HL-60/S4 (cell line): ENCODE measurements at regions not wholly inside any gene's neighbourhood (a gene's known extent, or its start where the extent isn't known, plus 50 kb on each side); places are given as distances from the start of the nearest gene placed in this dataset.

Experiments
- in situ Hi-C: fragments of 300-500 bp; cut with MboI; formaldehyde crosslinking; loops from 2 replicates; pipeline ENCODE4 v1.14.3; 2022; ENCODE audit warnings: low sequenced_read_pairs

DNA sequence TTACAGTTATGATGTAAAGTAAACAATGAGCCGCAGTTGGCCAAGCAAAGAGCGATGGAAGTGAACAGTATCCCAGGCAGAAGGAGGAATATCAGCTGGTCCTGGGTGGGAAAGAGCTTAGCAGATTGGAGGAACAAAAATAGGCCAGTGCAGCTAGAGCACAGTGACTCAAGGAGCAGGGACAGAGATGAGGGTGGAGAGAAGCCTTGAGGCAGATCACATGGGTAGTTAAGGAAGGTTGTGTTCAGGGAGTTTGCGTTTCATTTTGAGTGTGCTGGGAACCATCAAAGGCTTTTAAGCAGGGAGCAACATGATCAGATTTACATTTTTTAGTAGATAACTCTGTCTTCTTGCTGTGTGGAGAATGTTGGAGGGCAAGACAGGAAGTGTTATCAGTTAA is 113.6 kb downstream of the OAT start:
- in situ Hi-C loops: no loop called here

DNA sequence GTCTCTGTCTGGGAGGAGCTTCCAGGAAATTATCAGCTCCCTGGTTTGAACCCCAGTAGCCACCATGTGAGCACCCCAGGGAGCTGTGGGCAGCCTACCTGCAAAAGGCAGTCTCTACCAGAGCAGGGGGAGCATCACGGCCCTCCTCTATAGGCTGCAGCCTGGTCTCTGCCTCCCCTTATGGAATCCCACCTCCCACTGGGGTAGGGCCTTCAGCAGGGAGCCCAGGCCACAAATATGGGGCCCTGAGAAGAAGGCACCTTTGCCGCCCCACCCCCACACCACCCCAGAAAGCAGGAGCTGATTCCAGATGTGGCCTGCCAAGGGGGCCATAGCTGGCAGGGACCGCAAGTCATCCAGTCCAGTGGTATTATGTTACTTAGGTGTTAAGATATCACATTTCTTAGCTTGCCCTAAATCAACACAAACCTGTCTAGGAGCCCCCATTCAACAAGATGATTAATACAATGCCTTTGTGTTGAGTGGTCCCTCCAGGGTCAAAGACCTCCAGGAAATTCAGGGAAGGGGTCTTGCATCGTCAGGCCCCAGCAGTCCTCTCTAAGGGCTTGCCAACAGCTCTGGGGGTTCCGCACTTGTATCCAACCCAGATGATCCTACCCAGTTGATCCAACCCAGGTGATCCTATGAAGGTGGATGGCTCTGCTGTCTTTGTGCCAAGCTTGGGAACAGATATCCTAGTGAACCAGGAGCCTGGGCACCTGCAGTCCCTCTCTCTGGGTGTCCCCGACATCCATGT is 114.9 kb downstream of the OAT start:
- in situ Hi-C loops: no loop called here

DNA sequence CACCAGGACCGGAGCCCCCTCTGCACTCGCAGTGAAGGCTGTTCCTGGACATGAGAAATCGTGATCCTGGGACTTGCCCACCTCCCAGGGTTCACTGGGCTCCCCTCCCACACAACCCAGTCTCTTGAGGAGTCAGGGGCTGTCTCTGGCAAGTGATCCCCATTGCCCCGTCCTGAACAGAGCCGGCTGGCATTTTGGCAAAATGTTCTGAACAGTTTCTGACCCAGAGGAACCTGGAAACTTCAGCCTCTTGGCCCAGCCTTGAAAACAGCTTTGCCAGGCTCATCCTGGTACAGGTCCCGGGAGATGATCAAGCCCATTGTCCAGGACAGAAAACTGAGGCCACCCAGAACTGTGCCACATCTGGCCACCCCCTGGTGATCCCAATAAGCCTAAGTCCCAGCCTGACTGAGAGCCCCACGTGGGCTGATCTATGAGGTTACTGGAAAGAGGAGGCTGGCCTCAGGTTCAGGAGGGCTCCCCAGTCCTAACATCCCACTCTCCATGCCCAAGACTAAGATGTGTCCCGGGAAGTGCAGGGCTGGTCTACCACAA is 115.7 kb downstream of the OAT start:
- in situ Hi-C loops: no loop called here

DNA sequence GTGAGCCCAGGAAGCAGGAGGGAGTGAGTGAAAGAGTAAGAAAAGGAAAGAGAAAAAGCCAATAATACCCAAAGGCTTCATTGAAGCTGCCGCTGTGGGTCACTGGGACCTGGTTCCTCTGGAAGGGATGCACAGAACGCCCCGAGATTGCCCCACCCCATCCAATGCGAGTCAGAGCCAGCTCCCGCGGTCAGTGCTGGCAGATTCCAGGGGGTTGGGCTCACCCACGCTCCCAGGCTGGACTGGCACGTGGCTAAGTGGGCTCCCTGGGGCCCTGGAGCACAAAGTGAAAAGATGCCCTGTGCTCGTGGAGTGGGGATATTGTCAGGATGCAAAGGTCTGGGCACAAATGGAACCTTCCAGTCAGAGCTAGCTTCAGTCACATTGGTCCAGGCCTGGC is 117.0 kb downstream of the OAT start:
- in situ Hi-C loops: no loop called here

DNA sequence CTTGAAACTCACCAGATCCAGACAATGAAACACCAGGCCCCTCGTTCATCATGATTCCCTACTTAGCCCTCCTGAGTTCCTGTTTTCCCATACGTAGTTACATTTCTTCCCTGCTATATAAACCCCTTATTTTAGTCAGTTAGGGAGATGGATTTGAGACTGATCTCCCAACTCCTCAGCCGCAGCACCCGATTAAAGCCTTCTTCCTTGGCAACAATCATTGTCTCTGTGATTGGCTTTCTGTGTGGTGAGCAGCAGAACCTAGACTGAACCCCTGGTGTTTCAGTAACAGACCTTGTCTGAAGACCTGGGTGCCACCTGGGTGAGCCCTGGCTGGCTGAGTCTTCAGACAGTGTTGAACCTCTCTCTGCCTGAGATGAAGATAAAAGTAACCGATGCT is 118.0 kb downstream of the OAT start:
- in situ Hi-C loops: no loop called here

DNA sequence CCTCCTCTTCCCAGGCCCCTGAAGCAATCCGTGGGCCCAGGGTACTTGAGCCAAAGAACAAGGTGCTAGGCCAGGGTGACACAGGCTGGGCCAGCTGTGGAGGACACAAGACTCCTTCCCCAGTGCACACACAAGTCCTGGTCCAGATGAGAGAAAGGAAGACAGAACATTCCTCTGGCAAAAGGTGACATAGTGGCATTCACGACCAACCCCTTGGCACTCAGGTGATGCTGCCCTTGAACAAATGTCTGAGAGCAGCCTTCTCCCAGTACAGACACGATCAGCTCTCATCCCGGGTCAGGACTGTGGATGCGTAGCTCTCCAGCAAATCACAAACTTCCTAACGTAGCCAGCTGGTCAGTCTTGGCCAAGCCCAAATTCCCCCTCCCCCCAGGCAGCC is 118.5 kb downstream of the OAT start:
- in situ Hi-C loops: no loop called here

DNA sequence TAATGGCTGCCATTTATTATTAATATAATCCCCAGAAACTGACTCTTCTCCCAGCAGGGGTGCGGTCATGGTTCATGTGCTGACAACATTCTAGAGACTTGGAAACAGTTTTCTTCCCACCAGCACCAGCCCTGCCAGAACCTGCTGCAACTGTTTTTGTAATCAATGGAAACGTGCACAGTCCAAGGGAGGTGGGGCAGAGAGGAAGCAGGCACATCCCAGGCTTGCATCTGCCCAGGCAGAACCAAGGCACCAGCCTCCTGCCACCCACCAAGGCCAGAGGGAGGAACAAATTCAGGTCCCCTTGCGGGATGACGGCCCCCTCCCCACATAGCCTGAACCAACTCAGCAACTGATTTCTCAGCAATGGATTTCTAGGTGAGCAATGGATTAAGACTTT is 119.0 kb downstream of the OAT start:
- in situ Hi-C loops: no loop called here

DNA sequence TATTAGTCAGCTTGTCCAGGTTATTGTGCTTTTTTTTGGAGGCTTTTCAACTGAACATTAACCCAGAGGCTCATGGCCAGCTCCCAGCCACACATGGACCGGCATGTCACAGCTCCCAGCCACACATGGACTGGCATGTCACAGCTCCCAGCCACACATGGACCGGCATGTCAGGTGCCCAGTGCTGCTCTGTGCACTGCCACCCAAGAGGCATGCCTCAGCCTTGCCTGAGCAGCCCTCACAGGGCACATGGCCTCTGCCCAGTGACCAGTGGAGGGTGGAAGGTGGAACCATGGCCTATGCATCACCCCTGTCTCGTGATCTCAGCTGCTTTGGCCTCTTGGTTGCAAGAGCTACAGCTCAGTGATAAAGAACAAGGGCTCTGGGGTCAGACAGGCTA is 119.8 kb downstream of the OAT start:
- in situ Hi-C loops: no loop called here

DNA sequence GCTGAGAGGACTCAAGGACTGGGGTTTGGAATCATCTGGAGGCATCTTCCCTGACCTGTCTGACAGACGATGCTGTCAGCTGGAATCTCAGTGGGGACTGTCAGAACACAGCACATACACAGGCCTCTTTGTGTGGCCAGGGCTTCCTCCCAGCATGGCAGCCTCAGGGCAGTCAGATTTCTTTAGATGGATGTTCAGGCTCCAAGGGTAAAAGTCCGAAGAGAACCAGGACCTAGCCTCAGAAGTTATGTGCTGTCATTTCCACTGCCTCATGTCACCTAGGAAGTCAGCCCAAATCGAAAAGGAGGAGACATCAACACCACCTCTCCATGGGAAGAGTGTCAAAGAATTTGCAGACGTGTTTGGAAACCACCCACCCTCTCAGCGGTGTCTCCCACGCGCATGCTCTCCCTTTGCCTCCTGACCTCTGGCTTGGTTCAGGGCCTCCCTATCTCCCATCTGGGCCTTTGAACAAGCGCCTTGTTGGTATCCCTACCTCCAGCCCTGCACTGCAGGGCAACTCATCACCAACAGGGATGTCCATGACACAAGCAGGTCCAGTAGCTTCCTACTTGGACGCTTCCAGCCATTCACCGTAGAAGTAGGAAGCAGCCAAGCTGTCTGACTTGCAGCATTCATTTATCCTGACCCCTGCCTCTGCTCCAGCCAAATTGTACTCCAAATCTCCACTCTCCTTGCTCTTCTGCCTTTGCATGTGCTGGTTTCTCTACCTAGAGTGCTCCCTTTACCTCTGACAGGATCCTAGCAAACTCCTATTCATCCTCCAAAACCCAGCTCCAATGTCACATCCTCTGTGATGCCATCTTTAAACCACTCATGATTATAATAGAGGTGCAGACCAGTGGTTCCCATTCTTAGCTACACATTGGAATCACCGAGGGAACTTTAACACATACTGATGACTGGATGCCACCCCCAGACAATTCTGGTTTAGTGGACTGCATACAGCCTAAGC is 121.6 kb downstream of the OAT start:
- in situ Hi-C loops: no loop called here

DNA sequence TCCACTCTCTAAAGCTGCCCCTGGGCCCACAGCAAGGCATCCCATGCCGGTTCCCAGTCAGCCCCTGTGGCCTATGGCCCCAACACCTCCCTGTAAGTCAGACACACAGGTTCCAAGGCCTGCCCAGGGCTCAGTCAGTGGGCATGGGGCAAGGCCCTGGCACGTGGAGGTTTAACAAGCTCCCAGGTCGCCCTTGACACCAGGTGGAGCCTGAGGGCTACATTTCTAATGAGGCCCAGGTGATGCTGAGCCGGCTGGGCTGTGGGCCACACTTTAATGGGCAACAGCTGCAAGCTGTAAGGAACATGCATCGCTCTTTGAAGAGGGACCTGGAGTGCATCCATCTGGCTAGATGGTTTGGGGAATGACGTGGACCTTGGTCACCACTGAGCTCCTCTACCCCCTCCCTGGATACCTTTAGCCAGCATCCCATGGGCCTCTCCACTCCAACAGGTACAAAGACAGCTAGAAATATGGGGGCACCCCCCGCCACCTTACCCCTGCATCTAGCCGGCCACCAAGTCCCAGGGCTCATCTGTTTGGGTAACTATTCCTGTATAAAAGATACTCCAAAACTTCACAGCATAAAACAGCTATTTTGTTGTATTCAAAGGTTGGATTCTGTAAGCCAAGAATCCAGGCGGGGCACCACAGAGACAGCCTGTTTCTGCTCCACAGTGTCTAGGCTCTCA is 122.5 kb downstream of the OAT start:
- in situ Hi-C loops: no loop called here

DNA sequence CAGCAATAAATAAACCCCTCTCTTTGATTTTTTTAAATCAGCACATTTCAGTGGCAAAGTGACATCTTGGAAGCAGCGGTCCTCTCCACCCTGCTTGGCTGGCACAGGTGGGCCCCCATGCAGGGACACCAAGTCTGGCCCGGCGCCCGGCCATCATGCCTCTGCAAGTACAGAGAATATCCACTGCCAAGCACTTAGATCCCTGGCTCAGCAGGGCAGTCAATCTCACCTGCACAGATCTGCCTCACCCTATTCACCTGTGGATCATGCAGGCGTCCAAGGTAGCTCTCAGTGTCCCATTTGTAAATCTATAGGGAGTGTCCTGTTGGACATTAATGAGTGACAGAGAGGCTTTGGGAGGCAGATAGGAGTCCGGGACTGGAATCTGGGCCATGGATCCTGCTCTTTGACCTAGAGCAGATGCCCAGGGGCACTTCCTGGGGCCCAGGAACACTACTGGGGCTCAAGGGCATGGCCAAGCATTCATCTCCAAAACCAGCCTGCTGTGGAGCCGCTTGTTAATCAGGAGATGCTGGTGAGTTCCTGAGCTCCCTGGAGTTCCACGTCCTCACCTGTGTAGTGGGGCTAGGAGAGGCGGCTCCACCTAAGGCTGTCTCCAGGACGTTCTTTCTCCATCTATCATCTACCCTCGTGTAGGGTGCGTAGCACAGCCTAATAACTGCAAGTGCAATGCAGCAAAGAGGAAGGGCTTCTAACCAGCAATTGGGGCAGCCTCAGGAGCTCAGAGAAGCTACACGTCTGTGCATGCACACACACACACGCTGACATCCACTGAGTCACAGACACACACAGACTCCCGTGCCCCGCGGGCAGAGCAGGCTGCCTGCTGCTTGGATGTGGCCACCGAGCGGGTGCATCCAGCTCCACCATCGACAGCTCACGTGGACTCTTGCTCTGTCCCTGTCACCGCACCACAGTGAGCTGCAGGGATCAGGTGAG is 123.6 kb downstream of the OAT start:
- in situ Hi-C loops: no loop called here

DNA sequence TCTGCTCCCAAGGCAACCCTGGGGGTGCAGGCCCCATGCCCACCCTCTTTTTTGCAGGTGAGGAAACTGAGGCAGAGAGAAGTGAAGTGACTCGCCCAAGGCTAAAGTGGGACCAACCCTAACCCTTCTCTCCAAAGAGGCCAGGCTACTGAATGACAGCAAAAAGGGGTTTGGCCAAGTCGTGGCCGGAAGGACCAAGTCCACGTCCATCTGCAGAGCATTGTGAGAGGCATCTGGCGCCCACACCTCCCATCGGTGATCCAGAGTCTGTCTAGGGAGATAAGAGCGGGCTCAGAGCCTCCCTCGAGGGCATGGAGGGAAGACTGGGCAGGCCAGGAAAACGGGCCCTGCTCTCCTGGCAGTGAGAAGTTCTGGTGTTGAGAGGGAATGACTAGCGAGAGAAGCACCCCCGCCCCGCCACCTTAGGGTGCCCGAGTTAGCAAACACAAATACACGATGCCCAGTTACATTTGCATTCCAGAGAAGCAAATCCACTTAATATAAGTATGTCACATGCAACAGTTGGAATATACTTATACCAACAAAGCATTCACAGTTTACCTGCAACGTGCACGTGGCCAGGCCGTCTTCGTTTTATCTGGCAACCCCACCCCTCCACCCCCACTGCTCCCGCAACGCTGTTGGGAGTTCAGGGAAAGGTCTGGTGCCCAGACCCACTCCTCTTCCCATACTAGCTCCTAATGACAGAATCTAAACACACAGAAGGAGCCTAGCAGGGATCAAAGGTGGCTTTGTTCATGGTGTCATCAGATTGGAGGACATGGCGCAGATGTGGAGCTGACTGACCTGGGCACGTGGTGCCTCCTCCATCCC is 124.9 kb downstream of the OAT start:
- in situ Hi-C loops: no loop called here

DNA sequence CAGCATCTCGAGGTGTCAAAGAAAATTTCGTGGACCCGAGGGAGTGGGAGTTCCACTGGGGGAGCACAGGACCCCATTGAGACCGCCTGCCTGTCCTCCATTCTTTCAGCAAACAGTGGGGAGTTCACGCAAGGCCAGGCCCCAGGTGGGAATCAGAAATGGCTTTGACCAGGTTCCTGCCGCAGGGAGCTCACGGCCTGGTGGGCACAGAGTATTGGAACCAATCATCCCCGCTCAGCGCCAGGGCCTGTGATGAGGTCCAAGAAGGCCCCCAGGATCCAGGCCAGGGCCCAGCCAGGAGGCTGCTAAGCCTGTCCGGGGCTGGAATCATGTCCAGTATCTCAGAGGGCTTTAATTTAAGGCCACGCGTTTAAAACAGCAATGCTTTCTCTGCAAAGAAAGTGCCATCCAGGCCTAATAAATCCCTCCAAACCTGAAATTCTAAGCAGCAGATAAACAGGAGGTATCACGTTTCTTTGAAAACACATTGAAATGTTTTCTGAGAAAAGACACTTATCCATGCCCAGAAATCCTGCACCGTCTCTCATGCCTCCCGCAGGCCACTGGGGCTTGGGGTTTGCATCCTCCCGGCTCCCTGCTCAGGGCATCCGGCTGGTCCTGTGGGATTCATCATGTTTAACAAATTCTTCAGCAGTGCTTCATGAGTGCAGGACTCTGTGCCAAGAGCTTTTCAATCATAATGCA is 125.7 kb downstream of the OAT start:
- in situ Hi-C loops: no loop called here

DNA sequence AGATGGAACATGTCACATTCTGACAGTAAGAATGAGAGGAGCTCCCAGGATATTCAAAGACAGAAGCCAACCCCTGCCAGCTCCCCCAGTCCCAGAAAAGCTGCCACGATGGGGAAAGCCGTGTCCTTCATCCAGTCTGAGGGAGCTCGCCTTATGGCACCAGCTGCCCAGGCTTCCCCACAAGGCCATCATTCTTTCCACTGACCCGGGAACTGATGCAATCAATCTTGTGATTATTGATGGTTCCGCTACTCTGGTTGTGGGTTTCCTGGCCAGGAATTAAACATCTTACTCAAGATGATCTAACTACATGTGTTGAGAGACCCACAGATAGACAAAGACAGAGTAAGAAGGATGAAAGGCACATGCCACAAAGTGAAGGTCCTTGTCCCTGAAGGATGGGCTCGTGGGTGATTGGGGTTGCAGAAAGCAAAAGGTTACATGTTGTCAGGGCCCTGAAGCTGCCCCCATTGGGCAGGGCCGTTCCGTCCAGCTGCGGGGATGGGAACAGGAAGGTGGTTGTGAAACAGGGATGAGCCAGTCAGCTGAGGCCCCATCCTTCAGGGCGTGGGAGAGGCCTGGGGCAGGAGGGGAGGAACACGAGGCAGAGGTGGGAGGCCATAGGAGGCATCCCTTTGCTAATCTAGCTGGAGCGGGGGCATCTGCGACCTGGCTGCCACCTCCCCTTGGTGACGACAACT is 127.6 kb downstream of the OAT start:
- in situ Hi-C loops: no loop called here

DNA sequence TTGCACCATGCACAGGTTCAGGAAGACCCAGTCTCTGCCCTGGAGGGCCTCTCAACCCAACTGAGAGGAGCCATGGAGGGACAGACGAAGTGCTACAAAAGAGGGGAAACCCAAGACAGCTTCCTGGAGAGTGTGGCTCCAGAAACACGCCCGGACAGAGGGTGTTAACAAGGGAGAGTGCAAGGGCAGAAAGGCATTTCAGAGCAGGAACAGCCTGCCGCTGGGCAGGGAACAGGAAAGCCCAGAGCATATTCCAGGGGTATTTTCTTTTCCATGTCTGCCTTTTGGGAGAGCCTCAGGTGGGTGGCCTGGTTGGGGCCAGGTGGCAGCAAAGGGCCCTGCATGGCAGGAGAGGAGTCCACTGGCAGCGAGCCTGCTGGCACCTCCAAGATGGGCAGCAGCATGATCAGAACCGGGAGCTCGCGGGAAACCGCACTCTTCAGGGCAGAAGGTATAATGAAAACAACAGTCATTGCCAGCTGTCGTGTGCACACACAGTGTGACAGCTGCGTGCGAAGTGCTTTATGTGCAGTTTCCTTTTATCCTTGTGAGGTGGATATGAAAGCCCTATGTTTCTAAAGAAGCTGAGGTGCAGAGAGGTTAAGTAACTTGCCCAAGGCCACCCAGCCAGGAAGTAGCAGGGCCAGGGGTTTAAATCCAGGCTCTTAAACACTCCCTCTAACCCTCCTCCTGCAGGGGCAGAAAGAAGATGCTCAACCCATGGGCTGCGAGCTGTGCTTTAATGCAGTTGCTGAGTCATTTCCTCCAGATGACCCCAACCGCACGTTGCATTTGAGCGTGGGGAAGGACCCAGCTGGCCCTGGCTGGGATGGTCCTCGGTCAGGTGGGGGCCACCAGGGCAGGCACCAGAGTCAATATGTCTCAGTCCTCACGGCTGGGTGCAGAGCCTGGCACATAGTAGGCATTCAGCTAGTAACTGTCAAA is 128.6 kb downstream of the OAT start:
- in situ Hi-C loops: no loop called here

DNA sequence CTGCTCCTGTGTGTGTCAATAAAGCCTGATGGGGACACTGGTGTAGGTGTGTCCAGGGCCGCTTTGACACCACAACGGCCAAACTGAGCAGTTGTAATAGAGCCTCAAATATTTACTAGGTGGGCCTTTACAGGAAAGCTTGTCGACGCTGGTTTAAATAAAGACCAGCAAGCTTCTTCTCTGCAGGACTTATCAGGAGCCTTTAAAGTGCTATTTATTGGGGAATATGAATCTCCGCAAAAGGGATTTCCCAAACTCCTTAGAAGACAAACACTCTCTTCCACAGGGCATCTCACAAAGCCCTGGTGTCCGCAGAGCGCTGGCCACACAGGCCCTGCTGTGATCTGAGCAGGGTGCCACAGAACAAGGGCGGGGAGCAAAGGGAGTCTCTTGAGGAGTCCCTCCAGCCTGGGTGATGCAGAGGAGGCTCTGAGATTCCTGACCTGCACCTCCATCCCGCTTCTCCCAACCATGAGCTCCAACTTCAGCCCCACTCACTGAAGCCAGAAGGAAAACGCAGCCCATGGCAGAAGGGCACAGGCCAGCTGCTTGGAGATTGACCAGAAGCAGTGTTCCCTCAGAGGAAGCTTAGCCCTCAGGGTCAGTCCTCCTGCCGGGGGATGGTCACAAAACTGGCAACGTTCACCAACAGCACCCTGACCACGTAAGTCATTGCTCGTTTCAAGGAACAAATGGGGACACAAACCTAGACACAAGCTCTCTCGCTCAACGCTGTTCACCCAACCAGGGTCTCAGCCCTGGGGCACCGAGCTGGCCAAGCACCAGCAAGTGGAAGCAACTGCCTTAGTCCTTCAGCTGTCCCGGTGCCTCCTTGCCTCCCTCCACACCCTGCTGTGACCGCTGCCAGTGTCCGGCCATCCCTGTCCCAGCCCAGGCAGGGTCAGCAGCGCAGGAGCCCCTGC is 129.5 kb downstream of the OAT start:
- in situ Hi-C loops: no loop called here
